Muscle of back (tissue), 3 donors: ENCODE measurements at regions not wholly inside any gene's neighbourhood (a gene's known extent, or its start where the extent isn't known, plus 50 kb on each side); places are given as distances from the start of the nearest gene placed in this dataset.
"Not testable (repeated sequence)": the region's sequence is repeated elsewhere in the genome, so short reads cannot be mapped to it uniquely, and the experiment has no call there.

Experiments used
- DNase-seq, 3 donors: peaks; one replicate each; pipeline versions ENCODE4 v3.0.0 to v3.0.0-alpha.2; 2013

GRCh38 chr3:110679285-110679684 lies 392.3 kb upstream of the NECTIN3 start:
- DNase-seq, result no peak

- DNase-seq, result no peak
These were observed 391.2 kb upstream of the NECTIN3 start for GRCh38 chr3:110680450-110680849.

GRCh38 chr3:110684466-110684865 lies 387.1 kb upstream of the NECTIN3 start:
- DNase-seq, result no peak

GRCh38 chr3:110685630-110686029 lies 386.0 kb upstream of the NECTIN3 start:
- DNase-seq, result no peak

GRCh38 chr3:110686701-110687100 lies 384.9 kb upstream of the NECTIN3 start:
- DNase-seq, result no peak

GRCh38 chr3:110687138-110687537 lies 384.5 kb upstream of the NECTIN3 start:
- no peak for DNase-seq

GRCh38 chr3:110697961-110698360 lies 373.7 kb upstream of the NECTIN3 start:
- DNase-seq, result peak in 2 of 3 donors; percentile 3 to 18

- not testable (repeated sequence) for DNase-seq
These were observed 367.3 kb upstream of the NECTIN3 start for GRCh38 chr3:110704332-110704731.

- no peak for DNase-seq
These were observed 363.5 kb upstream of the NECTIN3 start for GRCh38 chr3:110708156-110708555.

GRCh38 chr3:110710156-110710555 lies 361.5 kb upstream of the NECTIN3 start:
- no peak for DNase-seq

- DNase-seq, result no peak
These were observed 361.0 kb upstream of the NECTIN3 start for GRCh38 chr3:110710603-110711002.

- no peak for DNase-seq
These were observed 360.3 kb upstream of the NECTIN3 start for GRCh38 chr3:110711130-110711832.

GRCh38 chr3:110711851-110712516 lies 359.6 kb upstream of the NECTIN3 start:
- DNase-seq, result peak in 1 of 3 donors; percentile 3

GRCh38 chr3:110727056-110727455 lies 344.6 kb upstream of the NECTIN3 start:
- no peak for DNase-seq

- DNase-seq, result no peak
These were observed 340.5 kb upstream of the NECTIN3 start for GRCh38 chr3:110731148-110731547.

- DNase-seq, result no peak
These were observed 339.2 kb upstream of the NECTIN3 start for GRCh38 chr3:110732420-110732819.

- DNase-seq, result no peak
These were observed 338.6 kb upstream of the NECTIN3 start for GRCh38 chr3:110733045-110733444.

GRCh38 chr3:110734524-110734923 lies 337.1 kb upstream of the NECTIN3 start:
- DNase-seq, result no peak

GRCh38 chr3:110736332-110736731 lies 335.3 kb upstream of the NECTIN3 start:
- no peak for DNase-seq

- no peak for DNase-seq
These were observed 333.1 kb upstream of the NECTIN3 start for GRCh38 chr3:110738531-110738930.

GRCh38 chr3:110741891-110742290 lies 329.7 kb upstream of the NECTIN3 start:
- DNase-seq, result no peak

- DNase-seq, result no peak
These were observed 328.4 kb upstream of the NECTIN3 start for GRCh38 chr3:110743202-110743601.

GRCh38 chr3:110743984-110744383 lies 327.6 kb upstream of the NECTIN3 start:
- no peak for DNase-seq

- no peak for DNase-seq
These were observed 326.9 kb upstream of the NECTIN3 start for GRCh38 chr3:110744723-110745122.
